ENCODE measurements at regions not wholly inside any gene's neighbourhood (a gene's known extent, or its start where the extent isn't known, plus 50 kb on each side); places are given as distances from the start of the nearest gene placed in this dataset.

DNA sequence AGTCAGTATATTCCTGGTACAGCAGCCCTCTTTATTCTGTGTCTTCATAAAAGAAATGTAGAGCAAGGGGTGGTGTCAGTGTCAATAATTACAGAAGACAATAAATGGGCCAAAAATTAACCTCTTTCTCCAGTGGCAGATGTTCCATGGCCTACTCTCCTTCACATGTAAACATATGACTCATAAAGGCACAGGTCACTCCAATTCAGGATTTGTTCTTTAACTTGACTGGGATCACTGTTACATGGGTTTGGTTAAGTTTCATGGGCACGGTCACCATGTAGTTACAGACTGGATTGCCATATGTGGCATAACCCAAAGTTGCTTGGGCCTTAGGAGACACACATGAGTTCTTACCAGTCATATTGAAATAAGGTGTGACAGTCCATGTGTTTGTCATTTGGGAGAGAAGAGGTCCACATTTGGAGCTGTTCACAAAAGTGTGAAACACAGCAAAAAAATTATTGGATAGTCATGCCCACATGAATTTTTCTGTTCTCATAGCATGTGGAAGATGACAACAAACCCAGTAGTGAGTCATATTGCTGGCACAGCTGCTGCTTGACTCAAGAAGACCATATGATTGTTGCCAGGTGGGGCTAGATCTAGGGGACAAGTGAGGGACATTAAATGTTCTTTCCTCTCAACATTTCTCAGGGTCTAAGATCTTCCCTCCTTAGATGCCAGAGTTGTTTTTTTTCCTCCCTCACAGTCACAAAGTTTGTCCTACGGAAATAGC, 68.1 kb upstream of the HTR2A start:
- TF ChIP-seq, protein P1, sequence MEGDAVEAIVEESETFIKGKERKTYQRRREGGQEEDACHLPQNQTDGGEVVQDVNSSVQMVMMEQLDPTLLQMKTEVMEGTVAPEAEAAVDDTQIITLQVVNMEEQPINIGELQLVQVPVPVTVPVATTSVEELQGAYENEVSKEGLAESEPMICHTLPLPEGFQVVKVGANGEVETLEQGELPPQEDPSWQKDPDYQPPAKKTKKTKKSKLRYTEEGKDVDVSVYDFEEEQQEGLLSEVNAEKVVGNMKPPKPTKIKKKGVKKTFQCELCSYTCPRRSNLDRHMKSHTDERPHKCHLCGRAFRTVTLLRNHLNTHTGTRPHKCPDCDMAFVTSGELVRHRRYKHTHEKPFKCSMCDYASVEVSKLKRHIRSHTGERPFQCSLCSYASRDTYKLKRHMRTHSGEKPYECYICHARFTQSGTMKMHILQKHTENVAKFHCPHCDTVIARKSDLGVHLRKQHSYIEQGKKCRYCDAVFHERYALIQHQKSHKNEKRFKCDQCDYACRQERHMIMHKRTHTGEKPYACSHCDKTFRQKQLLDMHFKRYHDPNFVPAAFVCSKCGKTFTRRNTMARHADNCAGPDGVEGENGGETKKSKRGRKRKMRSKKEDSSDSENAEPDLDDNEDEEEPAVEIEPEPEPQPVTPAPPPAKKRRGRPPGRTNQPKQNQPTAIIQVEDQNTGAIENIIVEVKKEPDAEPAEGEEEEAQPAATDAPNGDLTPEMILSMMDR (IDR thresholded peaks at IDR 0.05): no peak
- TF ChIP-seq EZH2 (IDR thresholded peaks at IDR 0.05; ENCODE audit: borderline replicate concordance, insufficient read depth, low read depth, low read length, poor library complexity, severe bottlenecking): no peak

Measured in B cell (primary cell).